Activated B cell treated with CpG ODN at 0.5 μM for 24 hours (primary cell): ENCODE measurements at regions not wholly inside any gene's neighbourhood (a gene's known extent, or its start where the extent isn't known, plus 50 kb on each side); places are given as distances from the start of the nearest gene placed in this dataset.

Experiments used
- ATAC-seq: fragments of 200-7000 bp; cut with Tn5 transposase; one replicate; pipeline ENCODE4 v1.10.0; 2021; ENCODE audit warnings: low read depth, mild to moderate bottlenecking, moderate library complexity
- CTCF ChIA-PET: fragments of 350-600 bp; sonication (Branson Sonifier 250); formaldehyde crosslinking; loops from one replicate; lab custom pipeline; 2021; ENCODE audit warnings: antibody characterized with exemption; lab: Charles Lee
- POLR2A ChIA-PET: fragments of 350-600 bp; sonication (Branson Sonifier 250); formaldehyde crosslinking; loops from one replicate; lab custom pipeline; 2021; ENCODE audit warnings: antibody characterized with exemption; lab: Charles Lee
- DNase-seq: peaks from one replicate; pipeline ENCODE4 v3.0.0; 2022
- H3K27ac Mint-ChIP-seq: one replicate; pipeline ENCODE4 v1.8.0; 2020; ENCODE audit warnings: mixed read lengths
- H3K27me3 Mint-ChIP-seq: one replicate; pipeline ENCODE4 v1.8.0; 2021; ENCODE audit warnings: mixed read lengths
- H3K36me3 Mint-ChIP-seq: one replicate; pipeline ENCODE4 v1.8.0; 2021; ENCODE audit warnings: low read depth, mixed read lengths
- H3K4me1 Mint-ChIP-seq: one replicate; pipeline ENCODE4 v1.8.0; 2021; ENCODE audit warnings: mixed read lengths
- H3K4me3 Mint-ChIP-seq: one replicate; pipeline ENCODE4 v1.8.0; 2020; ENCODE audit warnings: mild to moderate bottlenecking, mixed read lengths
- H3K9me3 Mint-ChIP-seq: one replicate; pipeline ENCODE4 v1.8.0; 2020; ENCODE audit warnings: mixed read lengths
- intact Hi-C: fragments of 100-400 bp; cut with micrococcal nuclease; formaldehyde crosslinking; loops from one replicate; pipeline ENCODE4 v1.15.1; 2024
- TF ChIP-seq, protein P1 (sequence below): fragments of 200-600 bp; IDR thresholded peaks from one replicate; pipeline ENCODE4 v1.8.0; 2022; ENCODE audit warnings: antibody characterized with exemption, mild to moderate bottlenecking

DNA sequence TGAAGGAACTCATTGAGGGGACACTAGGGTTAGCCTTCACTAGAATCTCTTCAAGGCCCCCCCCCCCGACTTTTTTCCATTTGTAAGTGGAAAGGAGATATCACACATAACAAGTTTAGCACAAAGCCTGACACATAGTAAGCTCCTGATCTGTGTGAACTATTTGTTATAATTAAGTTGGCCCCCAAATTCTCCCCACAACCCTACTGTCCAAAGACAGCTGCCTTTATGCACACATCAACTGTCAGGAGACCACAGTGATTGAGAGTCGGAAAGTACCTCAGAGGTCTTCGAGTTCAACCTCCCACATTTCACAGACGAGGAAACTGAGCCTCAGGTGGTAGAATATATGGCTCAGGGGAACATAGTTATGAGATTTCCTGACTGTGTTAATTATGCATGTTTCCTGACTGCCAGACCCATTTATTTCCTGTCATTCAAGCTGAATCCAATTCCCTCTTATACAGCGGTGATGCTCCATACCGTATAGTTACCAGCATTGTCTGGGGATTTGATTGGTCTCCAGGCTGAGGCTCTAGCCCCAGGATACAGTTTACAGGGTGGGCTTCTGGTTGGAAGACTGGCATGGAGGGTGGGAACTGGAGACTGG, 227.4 kb upstream of the CMC1 start:
- no peaks in the 10 kb centered on the region for H3K36me3 Mint-ChIP-seq
- H3K27ac Mint-ChIP-seq, result no peak overlapping the region
- ChIA-PET POLR2A (no interaction called here), CTCF (no interaction called here)
- no peak overlapping the region for H3K4me3 Mint-ChIP-seq
- ATAC-seq (no peak), DNase-seq (no peak)
- H3K27me3 Mint-ChIP-seq, result no peaks in the 10 kb centered on the region
- intact Hi-C loops, result no loop called here
- H3K9me3 Mint-ChIP-seq, result no peaks in the 10 kb centered on the region
- no peaks in the 10 kb centered on the region for H3K4me1 Mint-ChIP-seq
- TF ChIP-seq, protein P1, sequence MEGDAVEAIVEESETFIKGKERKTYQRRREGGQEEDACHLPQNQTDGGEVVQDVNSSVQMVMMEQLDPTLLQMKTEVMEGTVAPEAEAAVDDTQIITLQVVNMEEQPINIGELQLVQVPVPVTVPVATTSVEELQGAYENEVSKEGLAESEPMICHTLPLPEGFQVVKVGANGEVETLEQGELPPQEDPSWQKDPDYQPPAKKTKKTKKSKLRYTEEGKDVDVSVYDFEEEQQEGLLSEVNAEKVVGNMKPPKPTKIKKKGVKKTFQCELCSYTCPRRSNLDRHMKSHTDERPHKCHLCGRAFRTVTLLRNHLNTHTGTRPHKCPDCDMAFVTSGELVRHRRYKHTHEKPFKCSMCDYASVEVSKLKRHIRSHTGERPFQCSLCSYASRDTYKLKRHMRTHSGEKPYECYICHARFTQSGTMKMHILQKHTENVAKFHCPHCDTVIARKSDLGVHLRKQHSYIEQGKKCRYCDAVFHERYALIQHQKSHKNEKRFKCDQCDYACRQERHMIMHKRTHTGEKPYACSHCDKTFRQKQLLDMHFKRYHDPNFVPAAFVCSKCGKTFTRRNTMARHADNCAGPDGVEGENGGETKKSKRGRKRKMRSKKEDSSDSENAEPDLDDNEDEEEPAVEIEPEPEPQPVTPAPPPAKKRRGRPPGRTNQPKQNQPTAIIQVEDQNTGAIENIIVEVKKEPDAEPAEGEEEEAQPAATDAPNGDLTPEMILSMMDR, result no peak

DNA sequence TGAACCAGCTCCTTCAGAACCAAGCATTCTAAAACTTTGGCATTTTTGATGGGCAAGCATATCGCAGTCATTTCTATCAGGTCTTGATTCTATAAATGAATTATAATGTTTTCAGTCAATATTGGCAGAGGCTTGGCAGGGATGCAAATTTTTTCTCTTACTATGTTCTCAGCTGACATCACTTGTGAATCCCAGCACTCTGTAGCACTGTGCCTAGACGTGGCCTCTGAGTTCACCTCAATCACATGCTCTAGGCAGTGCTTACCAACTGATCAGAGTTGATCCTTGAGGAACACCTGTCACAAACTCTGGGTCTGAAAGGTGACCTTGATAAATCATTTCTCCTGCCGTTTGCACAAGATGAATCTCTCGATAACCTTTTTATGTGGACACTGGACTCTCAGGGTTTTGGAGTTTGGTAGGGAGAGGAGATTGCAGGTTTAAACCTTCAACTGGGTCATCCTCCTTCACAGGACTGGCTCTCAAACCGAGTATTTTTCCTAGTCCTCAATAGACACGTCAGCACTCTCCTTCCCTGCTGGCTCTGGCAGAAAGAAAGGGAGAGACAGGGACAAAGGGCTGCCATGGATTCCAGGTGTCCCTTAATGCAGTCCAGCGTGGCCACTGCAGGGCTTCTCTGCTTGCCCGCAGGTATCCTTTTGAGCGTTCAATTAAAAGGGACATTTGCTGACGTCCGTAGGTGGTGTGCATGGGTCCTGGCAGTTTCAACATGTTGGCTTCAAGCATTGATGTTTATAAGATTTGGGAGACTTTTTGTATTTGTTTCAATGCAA, 222.3 kb upstream of the CMC1 start:
- no peak overlapping the region for H3K4me3 Mint-ChIP-seq
- no peak overlapping the region for H3K27ac Mint-ChIP-seq
- POLR2A ChIA-PET, result no interaction called here
- peaks cover 6% of the 10 kb centered on the region for H3K9me3 Mint-ChIP-seq
- TF ChIP-seq, protein P1, result no peak
- intact Hi-C loops, result no loop called here
- no peak for ATAC-seq
- H3K27me3 Mint-ChIP-seq, result no peaks in the 10 kb centered on the region
- CTCF ChIA-PET, result no interaction called here
- H3K36me3 Mint-ChIP-seq, result no peaks in the 10 kb centered on the region
- no peak for DNase-seq
- H3K4me1 Mint-ChIP-seq, result no peaks in the 10 kb centered on the region

DNA sequence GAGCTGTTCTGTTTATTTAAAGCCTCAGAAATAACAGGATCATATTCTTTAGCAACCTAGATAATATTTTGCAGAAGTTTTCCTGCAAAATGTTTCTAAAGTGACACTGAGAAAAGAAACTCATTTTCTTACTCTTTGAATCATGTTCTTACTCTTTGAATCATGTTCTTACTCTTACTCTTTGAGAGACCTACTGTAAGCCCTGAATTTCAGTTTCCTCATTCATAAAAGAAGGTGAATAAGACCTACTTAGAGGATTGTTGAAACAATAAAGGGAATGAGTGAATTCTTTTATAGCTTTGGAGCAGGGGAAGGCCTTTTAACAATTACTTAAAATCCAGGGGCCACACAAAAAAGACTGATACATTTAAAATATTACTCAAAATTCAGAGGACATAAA, 221.7 kb upstream of the CMC1 start:
- TF ChIP-seq, protein P1, result no peak
- ChIA-PET POLR2A (no interaction called here), CTCF (no interaction called here)
- ATAC-seq (no peak), DNase-seq (no peak)
- no peak overlapping the region for H3K27ac Mint-ChIP-seq
- no peaks in the 10 kb centered on the region for H3K36me3 Mint-ChIP-seq
- H3K4me3 Mint-ChIP-seq, result no peak overlapping the region
- H3K9me3 Mint-ChIP-seq, result peaks cover 7% of the 10 kb centered on the region
- intact Hi-C loops, result no loop called here
- no peaks in the 10 kb centered on the region for H3K27me3 Mint-ChIP-seq
- no peaks in the 10 kb centered on the region for H3K4me1 Mint-ChIP-seq

DNA sequence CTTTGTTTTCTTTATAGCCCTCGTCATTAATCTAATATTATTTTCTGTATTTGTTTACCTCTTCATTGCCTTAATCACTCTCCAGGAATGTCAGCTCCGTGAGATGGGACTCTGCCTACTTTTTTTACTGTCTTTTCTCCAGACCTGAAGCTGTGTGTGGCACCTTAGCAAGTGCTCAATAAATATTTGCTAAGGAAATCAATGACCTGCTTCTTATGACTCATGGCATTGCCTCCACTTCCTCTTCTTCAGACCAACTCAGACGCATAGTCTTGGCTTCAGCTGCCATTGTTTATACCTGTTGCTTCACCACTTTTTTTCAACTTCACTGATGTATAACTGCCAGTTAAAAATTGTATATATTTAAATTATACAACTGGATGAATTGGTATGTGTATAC, 218.5 kb upstream of the CMC1 start:
- TF ChIP-seq, protein P1, result no peak
- H3K27ac Mint-ChIP-seq, result no peak overlapping the region
- no peak for ATAC-seq
- H3K9me3 Mint-ChIP-seq, result peaks cover 10% of the 10 kb centered on the region
- H3K27me3 Mint-ChIP-seq, result no peaks in the 10 kb centered on the region
- POLR2A ChIA-PET, result no interaction called here
- H3K4me1 Mint-ChIP-seq, result no peaks in the 10 kb centered on the region
- H3K4me3 Mint-ChIP-seq, result no peak overlapping the region
- no peaks in the 10 kb centered on the region for H3K36me3 Mint-ChIP-seq
- intact Hi-C loops, result no loop called here
- no peak for DNase-seq
- CTCF ChIA-PET, result no interaction called here

DNA sequence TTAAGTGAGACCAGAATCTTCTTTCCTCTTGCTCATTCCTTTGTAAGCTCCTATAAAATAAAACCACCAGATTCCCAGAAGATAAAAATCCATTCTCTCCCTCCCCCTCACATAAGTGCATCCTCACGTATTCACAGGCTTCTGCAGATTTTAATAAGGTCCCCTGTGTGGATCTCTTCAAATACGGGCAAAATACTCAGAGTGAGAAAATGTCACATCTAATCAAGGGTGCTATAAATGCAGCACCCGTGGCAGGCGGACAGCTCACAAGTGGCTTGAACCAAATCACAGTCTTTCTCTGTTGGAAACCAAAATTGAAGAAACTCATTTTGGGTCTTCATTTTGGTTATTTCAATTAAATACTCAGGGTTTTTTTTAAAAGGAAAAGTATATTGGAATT, 212.9 kb upstream of the CMC1 start:
- intact Hi-C loops, result no loop called here
- H3K36me3 Mint-ChIP-seq, result no peaks in the 10 kb centered on the region
- H3K27me3 Mint-ChIP-seq, result no peaks in the 10 kb centered on the region
- H3K27ac Mint-ChIP-seq, result no peak overlapping the region
- CTCF ChIA-PET, result no interaction called here
- POLR2A ChIA-PET, result no interaction called here
- peaks cover 16% of the 10 kb centered on the region for H3K9me3 Mint-ChIP-seq
- TF ChIP-seq, protein P1, result no peak
- H3K4me3 Mint-ChIP-seq, result no peak overlapping the region
- DNase-seq, result no peak
- ATAC-seq, result no peak
- H3K4me1 Mint-ChIP-seq, result no peaks in the 10 kb centered on the region
